NCI-H1048 (cell line): ENCODE measurements at regions not wholly inside any gene's neighbourhood (a gene's known extent, or its start where the extent isn't known, plus 50 kb on each side); places are given as distances from the start of the nearest gene placed in this dataset.
"Not testable (repeated sequence)": the region's sequence is repeated elsewhere in the genome, so short reads cannot be mapped to it uniquely, and the experiment has no call there.

Experiments
- DNase-seq: peaks from one replicate; lab custom pipeline; 2025; lab: John Stamatoyannopoulos, UW

- no peak for DNase-seq
Observed at GRCh38 chr6:168255283-168255881, 64.2 kb downstream of the DACT2 start.

- no peak for DNase-seq
Observed at GRCh38 chr6:168252267-168252666, 67.3 kb downstream of the DACT2 start.

- no peak for DNase-seq
Observed at GRCh38 chr6:168250250-168250649, 69.3 kb downstream of the DACT2 start.

GRCh38 chr6:168249746-168250145 lies 69.8 kb downstream of the DACT2 start:
- no peak for DNase-seq

- no peak for DNase-seq
Observed at GRCh38 chr6:168248148-168248620, 71.4 kb downstream of the DACT2 start.

- no peak for DNase-seq
Observed at GRCh38 chr6:168247443-168248147, 72.0 kb downstream of the DACT2 start.

GRCh38 chr6:168244961-168245551 lies 74.5 kb downstream of the DACT2 start:
- no peak for DNase-seq

GRCh38 chr6:168243812-168244376 lies 75.7 kb downstream of the DACT2 start:
- no peak for DNase-seq

- DNase-seq: no peak
Observed at GRCh38 chr6:168242940-168243225, 76.7 kb downstream of the DACT2 start.

- no peak for DNase-seq
Observed at GRCh38 chr6:168242111-168242939, 77.3 kb downstream of the DACT2 start.

- DNase-seq: no peak
Observed at GRCh38 chr6:168240160-168240559, 79.4 kb downstream of the DACT2 start.

- no peak for DNase-seq
Observed at GRCh38 chr6:168239044-168239773, 80.4 kb downstream of the DACT2 start.

- DNase-seq: no peak
Observed at GRCh38 chr6:168238159-168238909, 81.2 kb downstream of the DACT2 start.

- not testable (repeated sequence) for DNase-seq
Observed at GRCh38 chr6:168233875-168234213, 85.7 kb downstream of the DACT2 start.

- no peak for DNase-seq
Observed at GRCh38 chr6:168232989-168233874, 86.3 kb downstream of the DACT2 start.

GRCh38 chr6:168232528-168232927 lies 87.0 kb downstream of the DACT2 start:
- DNase-seq: no peak

GRCh38 chr6:168232062-168232461 lies 87.5 kb downstream of the DACT2 start:
- no peak for DNase-seq

GRCh38 chr6:168231393-168231957 lies 88.1 kb downstream of the DACT2 start:
- DNase-seq: no peak

GRCh38 chr6:168229368-168229752 lies 90.2 kb downstream of the DACT2 start:
- no peak for DNase-seq
